ENCODE measurements at regions not wholly inside any gene's neighbourhood (a gene's known extent, or its start where the extent isn't known, plus 50 kb on each side); places are given as distances from the start of the nearest gene placed in this dataset.

GRCh38 chr6:133835901-133836300 is 53.0 kb upstream of the TCF21 start:
- ATAC-seq: no peak

More at GRCh38 chr6:133835901-133836300, 53.0 kb upstream of the TCF21 start:
- POLR2A ChIA-PET: no interaction called here
- Histone ChIP-seq H3K9me3 (ENCODE audit: low read length) (no peaks in the 10 kb centered on the region), H3K4me3 (replicated peaks in 1 of 3; ENCODE audit: insufficient read depth in 1 of 3, low read depth in 2 of 3, low read length in 3 of 3) (no peak overlapping the region), H3K9ac (ENCODE audit: insufficient read depth, low read depth, low read length) (no peak overlapping the region), H2AFZ (ENCODE audit: low read length) (no peak overlapping the region), H3K27ac (ENCODE audit: extremely low read length, insufficient read depth, low read length) (no peak overlapping the region), H3K36me3 (replicated peaks in 1 of 2; ENCODE audit: control insufficient read depth in 1 of 2, insufficient read depth in 2 of 2, low read length in 2 of 2) (no peaks in the 10 kb centered on the region), H3K79me2 (ENCODE audit: insufficient read depth, low read length) (no peaks in the 10 kb centered on the region), H3K4me2 (ENCODE audit: low read depth, low read length) (no peak overlapping the region), H3K27me3 (ENCODE audit: control insufficient read depth in 1 of 2, insufficient read depth in 2 of 2, low read length in 2 of 2) (no peaks in the 10 kb centered on the region; a peak in 1 of 5 replicates), H4K20me1 (ENCODE audit: insufficient read depth, low read length) (no peaks in the 10 kb centered on the region), H3K4me1 (ENCODE audit: insufficient read depth, low read length) (no peaks in the 10 kb centered on the region)
- FAIRE-seq (no peak), DNase-seq (ENCODE audit: low spot score) (no peak)
- intact Hi-C loops (cut with micrococcal nuclease; ENCODE audit: unreplicated experiment): no loop called here
- in situ Hi-C loops (cut with HindIII; ENCODE audit: extremely low pct_ligation_motif_present, low pct_unique_long_range_greater_than_20kb): loop anchor here (5.0 kb wide), 2 partner anchors 81 to 261 kb away; no protein-coding TSS in a partner anchor
- 53% methylated on average over 4 of the region's 4 CpGs for WGBS (ENCODE audit: low lambda C conversion rate)
- no peak for TF ChIP-seq ONECUT2 (CRISPR knock-in tag; IDR thresholded peaks at IDR 0.05)
- no peak for TF ChIP-seq ZNF10 (CRISPR knock-in tag; IDR thresholded peaks at IDR 0.05; ENCODE audit: borderline replicate concordance, low read depth)
- no peak for TF ChIP-seq ZNF234 (CRISPR knock-in tag; conservative IDR thresholded peaks at IDR 0.05)
- TF ChIP-seq ZNF564 (CRISPR knock-in tag; IDR thresholded peaks at IDR 0.05): no peak
- TF ChIP-seq PAX8 (CRISPR knock-in tag; IDR thresholded peaks at IDR 0.05; ENCODE audit: borderline replicate concordance): no peak
- TF ChIP-seq NONO (IDR thresholded peaks at IDR 0.05): no peak
- TF ChIP-seq NONO (CRISPR knock-in tag; conservative IDR thresholded peaks at IDR 0.05): no peak
- TF ChIP-seq MLXIP (CRISPR knock-in tag; IDR thresholded peaks at IDR 0.05; ENCODE audit: borderline replicate concordance): no peak
- no peak for TF ChIP-seq BRCA1 (CRISPR knock-in tag; IDR thresholded peaks at IDR 0.05)
- TF ChIP-seq HMG20A (CRISPR knock-in tag; IDR thresholded peaks at IDR 0.05; ENCODE audit: borderline replicate concordance): no peak
- no peak for TF ChIP-seq EZH2 (conservative IDR thresholded peaks at IDR 0.05; ENCODE audit: low read depth, low read length)
- CTCF ChIA-PET (ENCODE audit: low intra/inter-chr PET ratio, low total read pairs): interaction anchor here (4.5 kb wide), 1 partner anchor 81 kb away, joined by 32 read pairs; no protein-coding TSS in a partner anchor
- no TSS peak for BruUV-seq (replicated peaks)
